Subcutaneous abdominal adipose tissue (tissue), 5 donors: ENCODE measurements at regions not wholly inside any gene's neighbourhood (a gene's known extent, or its start where the extent isn't known, plus 50 kb on each side); places are given as distances from the start of the nearest gene placed in this dataset.

ENCODE experiments used
- H3K27ac ChIP-seq: one replicate; pipeline ENCODE4 v1.7.0; 2013; ENCODE audit warnings: low read depth, mild to moderate bottlenecking, inconsistent platforms, low read length, moderate library complexity
- H3K27me3 ChIP-seq, 5 donors: one replicate each; pipeline ENCODE4 v1.7.0; 2013; ENCODE audit warnings: low read length in 5 of 5, inconsistent platforms in 1 of 5; ENCODE audit not compliant: control insufficient read depth in 5 of 5, insufficient read depth in 4 of 5
- H3K36me3 ChIP-seq, 5 donors: one replicate each; pipeline ENCODE4 v1.7.0; 2013; ENCODE audit warnings: low read length in 5 of 5; ENCODE audit not compliant: control insufficient read depth in 5 of 5, insufficient read depth in 5 of 5
- H3K4me1 ChIP-seq, 5 donors: one replicate each; pipeline ENCODE4 v1.7.0; 2013; ENCODE audit warnings: low read length in 5 of 5, mild to moderate bottlenecking in 3 of 5, moderate library complexity in 1 of 5; ENCODE audit not compliant: control insufficient read depth in 5 of 5, insufficient read depth in 5 of 5
- H3K4me3 ChIP-seq, 5 donors: one replicate each; pipeline ENCODE4 v1.7.0; 2013; ENCODE audit warnings: low read length in 5 of 5, low read depth in 1 of 5
- H3K9ac ChIP-seq, 5 donors: one replicate each; pipeline ENCODE4 v1.7.0; 2013; ENCODE audit warnings: low read length in 5 of 5, mild to moderate bottlenecking in 4 of 5, moderate library complexity in 3 of 5
- H3K9me3 ChIP-seq, 5 donors: one replicate each; pipeline ENCODE4 v1.7.0; 2013; ENCODE audit warnings: low read length in 5 of 5; ENCODE audit not compliant: control insufficient read depth in 5 of 5
- donor health status: healthy.
- donor health status: healthy.
- donor health status: healthy.
- donor health status: healthy.
- donor health status: healthy.

DNA sequence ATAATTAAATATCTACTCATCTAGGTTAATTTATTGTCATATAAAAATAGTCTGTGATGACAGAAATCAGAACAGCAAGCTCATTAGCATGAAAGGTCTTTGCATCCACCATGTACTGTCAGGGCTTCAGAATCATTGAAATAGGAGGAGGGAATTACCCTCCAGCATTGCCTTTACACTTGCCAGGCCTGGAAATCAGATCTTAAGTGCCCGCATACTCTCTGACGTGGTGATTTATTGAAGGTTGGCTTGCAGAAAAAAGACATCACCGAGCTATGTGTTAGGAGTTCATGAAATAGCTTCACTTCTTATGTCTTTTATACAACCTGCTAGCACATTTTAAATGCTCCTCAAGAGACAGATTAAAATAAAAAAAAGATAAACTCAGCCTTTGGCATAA lies 661.7 kb upstream of the SLITRK1 start:
- no peaks in the 10 kb centered on the region for H3K9me3 ChIP-seq
- no peaks in the 10 kb centered on the region for H3K27me3 ChIP-seq
- H3K4me1 ChIP-seq = no peaks in the 10 kb centered on the region

DNA sequence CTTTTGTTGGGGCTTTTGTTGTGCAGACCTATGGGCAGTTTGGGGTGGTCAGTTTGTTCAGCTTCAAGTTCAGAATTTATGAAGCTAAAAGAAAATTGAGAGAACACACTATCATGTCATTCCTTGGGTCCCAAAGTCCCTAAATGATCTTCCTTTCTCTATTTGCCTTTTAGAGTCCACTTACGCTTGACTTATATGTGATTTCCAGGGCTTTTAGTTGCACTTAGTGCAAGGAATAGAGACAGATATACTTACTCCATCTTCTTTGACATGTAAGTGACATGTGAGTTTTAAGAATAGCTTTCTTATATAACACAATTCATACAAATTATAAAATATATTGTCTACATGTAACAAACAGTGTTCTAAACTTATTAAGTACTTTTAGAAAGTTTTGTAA lies 660.1 kb upstream of the SLITRK1 start:
- Histone ChIP-seq H3K9me3 (no peaks in the 10 kb centered on the region), H3K9ac (no peak overlapping the region), H3K4me1 (no peaks in the 10 kb centered on the region), H3K27me3 (no peaks in the 10 kb centered on the region), H3K36me3 (no peaks in the 10 kb centered on the region), H3K4me3 (no peak overlapping the region), H3K27ac (no peak overlapping the region)

More for the DNA sequence above, 661.7 kb upstream of the SLITRK1 start:
- no peak overlapping the region for H3K27ac ChIP-seq
- H3K4me3 ChIP-seq = no peak overlapping the region
- H3K9ac ChIP-seq = no peak overlapping the region
- H3K36me3 ChIP-seq = no peaks in the 10 kb centered on the region

DNA sequence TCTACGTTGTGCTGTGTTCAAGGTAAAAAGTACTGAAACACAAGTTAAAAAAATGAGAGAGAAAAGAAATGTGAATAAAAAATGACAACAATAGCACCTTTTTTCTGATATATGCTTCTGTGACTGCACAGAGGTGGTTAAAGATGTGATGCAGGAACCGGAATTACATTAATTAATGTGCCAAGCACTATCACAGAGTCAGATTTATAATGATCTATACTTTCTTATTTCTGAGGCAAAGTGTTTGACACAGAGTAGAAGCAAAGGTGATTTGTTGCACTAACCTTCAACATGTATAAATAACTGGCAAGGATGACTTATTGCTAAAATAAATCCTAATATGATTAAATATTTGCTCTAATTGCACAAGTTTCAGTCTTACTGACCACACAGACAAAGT lies 654.6 kb upstream of the SLITRK1 start:
- Histone ChIP-seq H3K9me3 (no peaks in the 10 kb centered on the region), H3K27ac (no peak overlapping the region), H3K9ac (no peak overlapping the region), H3K4me1 (no peaks in the 10 kb centered on the region), H3K4me3 (no peak overlapping the region), H3K27me3 (no peaks in the 10 kb centered on the region), H3K36me3 (no peaks in the 10 kb centered on the region)

DNA sequence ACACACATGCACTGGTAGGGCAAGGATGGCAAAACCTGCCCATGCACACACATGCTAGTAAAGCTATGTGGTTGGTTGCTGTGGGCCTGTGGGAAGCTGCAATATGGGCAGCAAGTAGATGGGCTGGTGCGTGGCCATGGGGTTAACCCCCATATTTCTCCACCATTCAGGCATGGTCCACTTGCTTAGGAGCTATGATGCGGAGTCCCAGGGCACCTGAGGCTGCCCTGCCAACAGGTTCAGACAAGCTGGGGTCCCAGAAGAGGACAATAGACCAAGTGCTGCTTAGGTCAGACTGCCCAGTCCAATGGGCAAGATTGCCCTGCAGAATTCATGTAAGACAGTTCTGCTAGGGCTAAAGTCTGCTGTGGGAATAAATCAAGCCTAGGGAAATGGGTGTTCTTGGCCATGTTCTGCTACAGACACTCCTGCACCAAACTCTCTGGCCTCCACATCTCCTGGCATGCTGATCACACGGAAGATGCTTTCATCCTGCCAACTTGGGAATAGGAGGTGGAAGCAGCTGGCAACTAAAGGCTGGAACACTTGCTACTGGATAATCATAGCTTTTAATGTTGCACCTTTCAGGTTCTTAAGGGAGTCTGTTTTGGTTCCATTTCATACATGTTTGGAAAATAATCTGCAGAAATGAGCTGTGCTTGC lies 646.3 kb upstream of the SLITRK1 start:
- no peak overlapping the region for H3K27ac ChIP-seq
- H3K9ac ChIP-seq = no peak overlapping the region
- H3K9me3 ChIP-seq = peaks cover 0 to 7% (median 2%) of the 10 kb centered on the region in 5 donors
- no peak overlapping the region for H3K4me3 ChIP-seq
- H3K4me1 ChIP-seq = no peaks in the 10 kb centered on the region
- H3K27me3 ChIP-seq = no peaks in the 10 kb centered on the region
- H3K36me3 ChIP-seq = no peaks in the 10 kb centered on the region

DNA sequence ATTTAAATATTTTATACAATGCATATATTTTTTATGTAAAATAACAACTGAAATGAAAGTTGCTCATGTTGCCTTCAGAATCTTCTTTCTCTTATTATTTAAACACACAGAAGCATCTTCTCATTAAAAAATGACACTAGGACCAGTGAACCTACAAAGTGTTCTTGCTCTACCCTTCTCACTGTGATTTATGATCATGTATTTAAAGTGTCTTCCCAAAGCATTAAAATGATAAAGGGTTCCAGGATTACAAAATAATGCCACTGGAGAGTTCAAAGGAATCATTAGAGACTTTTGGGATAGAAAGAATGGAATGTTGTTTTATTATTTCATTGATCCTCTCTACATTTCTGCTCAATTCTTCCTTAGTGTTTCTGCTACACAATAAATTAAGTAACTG lies 643.6 kb upstream of the SLITRK1 start:
- H3K27ac ChIP-seq = no peak overlapping the region
- H3K4me1 ChIP-seq = no peaks in the 10 kb centered on the region
- no peak overlapping the region for H3K9ac ChIP-seq
- H3K4me3 ChIP-seq = no peak overlapping the region
- no peaks in the 10 kb centered on the region for H3K27me3 ChIP-seq
- no peaks in the 10 kb centered on the region for H3K36me3 ChIP-seq
- H3K9me3 ChIP-seq = peaks cover 0 to 7% (median 2%) of the 10 kb centered on the region in 5 donors

DNA sequence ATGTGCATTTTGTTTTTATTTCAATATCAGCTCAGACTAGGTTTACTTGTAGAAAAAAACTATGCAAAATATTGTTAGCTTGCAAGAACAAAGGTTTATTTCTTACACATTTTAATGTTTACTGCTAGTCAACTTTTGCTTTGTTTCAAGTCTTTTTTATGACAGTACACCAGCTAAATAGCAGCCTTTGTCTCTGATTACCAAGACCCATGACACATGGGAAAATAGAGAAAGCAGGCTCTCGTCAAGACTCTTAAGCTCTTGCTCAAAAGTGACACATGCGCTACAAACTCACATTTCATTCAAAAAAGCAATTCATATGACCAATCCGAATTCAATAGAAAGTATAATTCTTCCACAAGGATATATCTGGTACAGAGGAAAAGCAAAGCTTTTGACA lies 642.3 kb upstream of the SLITRK1 start:
- H3K9me3 ChIP-seq = peaks cover 0 to 7% (median 2%) of the 10 kb centered on the region in 5 donors
- H3K27ac ChIP-seq = no peak overlapping the region
- no peaks in the 10 kb centered on the region for H3K27me3 ChIP-seq
- H3K9ac ChIP-seq = no peak overlapping the region
- no peak overlapping the region for H3K4me3 ChIP-seq
- H3K4me1 ChIP-seq = no peaks in the 10 kb centered on the region
- no peaks in the 10 kb centered on the region for H3K36me3 ChIP-seq

DNA sequence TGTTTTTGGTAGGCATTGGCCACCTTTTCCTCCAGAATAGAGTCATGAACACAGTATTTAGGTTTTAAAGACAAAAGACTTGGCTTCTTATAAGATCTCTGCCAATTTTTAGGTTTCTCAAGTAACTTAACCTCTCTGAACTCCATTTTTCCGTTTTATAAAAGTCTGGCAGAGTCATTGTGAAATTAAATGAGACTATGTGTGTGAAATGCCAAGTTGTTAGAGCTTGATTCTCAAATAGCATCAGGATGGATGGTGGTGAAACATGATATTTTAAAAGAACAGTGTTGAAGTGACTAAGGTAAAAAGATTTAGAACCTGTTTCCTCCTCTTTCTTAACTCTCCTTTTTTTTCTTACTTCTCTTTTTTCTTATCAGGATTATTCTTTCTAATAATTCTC lies 617.7 kb upstream of the SLITRK1 start:
- no peak overlapping the region for H3K9ac ChIP-seq
- no peaks in the 10 kb centered on the region for H3K27me3 ChIP-seq
- H3K4me3 ChIP-seq = no peak overlapping the region
- H3K36me3 ChIP-seq = no peaks in the 10 kb centered on the region
- H3K27ac ChIP-seq = no peak overlapping the region
- H3K4me1 ChIP-seq = no peaks in the 10 kb centered on the region
- peaks cover 0 to 11% (median 0%) of the 10 kb centered on the region in 5 donors for H3K9me3 ChIP-seq

DNA sequence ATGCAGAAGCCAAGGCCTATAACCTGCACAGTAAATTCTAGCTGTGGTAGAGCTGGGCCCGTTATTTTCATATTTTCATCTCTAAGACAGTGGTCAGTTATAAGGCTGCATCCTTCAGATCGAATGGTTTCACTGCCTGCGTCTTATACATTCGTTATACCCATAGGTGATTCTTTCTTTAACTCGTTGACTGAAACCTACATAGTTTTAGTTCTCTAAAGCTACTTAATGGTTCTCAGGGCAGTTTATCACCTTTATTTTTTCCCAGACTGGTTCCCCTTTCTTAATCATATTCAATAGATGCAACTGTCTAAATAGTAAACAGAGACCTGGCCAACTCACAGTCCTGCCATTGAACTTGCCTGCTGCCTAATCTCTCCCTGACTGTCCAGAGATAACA lies 615.3 kb upstream of the SLITRK1 start:
- Histone ChIP-seq H3K4me3 (no peak overlapping the region), H3K27ac (no peak overlapping the region), H3K36me3 (no peaks in the 10 kb centered on the region), H3K9me3 (peaks cover 0 to 11% (median 0%) of the 10 kb centered on the region in 5 donors), H3K4me1 (no peaks in the 10 kb centered on the region), H3K27me3 (no peaks in the 10 kb centered on the region), H3K9ac (no peak overlapping the region)

DNA sequence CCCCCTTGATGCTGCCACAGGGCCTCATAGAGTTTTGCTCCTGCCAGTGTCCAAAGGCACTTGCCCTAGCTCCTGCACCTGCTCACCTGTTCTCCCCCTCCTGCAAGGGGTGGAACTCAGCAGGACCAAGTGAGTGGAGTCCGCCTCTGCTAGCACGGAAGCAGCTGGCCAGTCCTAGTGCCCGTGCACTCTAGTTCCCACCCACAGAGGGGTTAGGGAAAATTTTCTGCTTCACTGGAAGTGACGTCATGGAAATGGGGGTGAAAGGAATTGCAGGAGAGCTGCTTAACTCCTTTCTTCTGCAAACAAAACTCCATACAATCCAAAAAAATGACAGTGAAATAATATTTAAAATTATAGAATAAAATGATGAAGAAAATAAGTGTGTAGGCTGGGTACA lies 609.7 kb upstream of the SLITRK1 start:
- H3K4me1 ChIP-seq = no peaks in the 10 kb centered on the region

DNA sequence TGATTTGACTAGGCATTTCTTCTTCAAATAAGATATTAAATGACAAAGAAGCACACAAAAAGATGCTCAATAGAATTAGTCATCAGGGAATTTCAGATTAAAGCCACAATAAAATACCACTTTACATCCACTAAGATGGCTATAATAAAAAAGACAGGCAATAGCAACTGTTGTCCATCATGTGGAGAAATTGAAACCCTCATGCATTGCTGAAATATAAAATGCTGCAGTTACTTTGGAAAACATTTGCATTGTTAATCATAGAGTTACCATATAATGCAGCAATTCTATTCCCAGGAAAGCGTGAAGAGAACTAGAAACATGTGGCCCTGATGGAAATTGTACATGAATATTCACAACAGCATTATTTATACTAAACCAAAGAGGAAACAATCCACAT lies 605.5 kb upstream of the SLITRK1 start:
- Histone ChIP-seq H3K4me1 (no peaks in the 10 kb centered on the region), H3K36me3 (no peaks in the 10 kb centered on the region), H3K4me3 (no peak overlapping the region), H3K9me3 (peaks cover 0 to 4% (median 0%) of the 10 kb centered on the region in 5 donors), H3K27me3 (no peaks in the 10 kb centered on the region), H3K9ac (no peak overlapping the region), H3K27ac (no peak overlapping the region)

More for the DNA sequence above, 609.7 kb upstream of the SLITRK1 start:
- H3K9ac ChIP-seq = no peak overlapping the region
- H3K4me3 ChIP-seq = no peak overlapping the region
- no peaks in the 10 kb centered on the region for H3K36me3 ChIP-seq
- no peak overlapping the region for H3K27ac ChIP-seq
- H3K9me3 ChIP-seq = peaks cover 0 to 4% (median 0%) of the 10 kb centered on the region in 5 donors
- H3K27me3 ChIP-seq = no peaks in the 10 kb centered on the region
